IPS-NIHi7 (cell line): ENCODE measurements at regions not wholly inside any gene's neighbourhood (a gene's known extent, or its start where the extent isn't known, plus 50 kb on each side); places are given as distances from the start of the nearest gene placed in this dataset.

Source experiments
- DNase-seq: peaks from one replicate; pipeline ENCODE4 v3.0.0; 2012; ENCODE audit warnings: mixed read lengths; ENCODE audit errors: extremely low spot score

DNA sequence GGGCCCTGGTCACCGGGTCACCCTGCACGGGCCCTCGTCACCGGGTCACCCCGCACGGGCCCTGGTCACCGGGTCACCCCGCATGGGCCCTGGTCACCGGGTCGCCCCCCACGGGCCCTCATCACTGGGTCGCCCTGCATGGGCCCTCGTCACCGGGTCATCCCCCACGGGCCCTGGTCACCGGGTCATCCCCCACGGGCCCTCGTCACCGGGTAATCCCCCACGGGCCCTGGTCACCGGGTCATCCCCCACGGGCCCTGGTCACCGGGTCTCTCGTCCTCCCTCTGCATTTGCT lies 77.6 kb downstream of the RIPK4 start:
- DNase-seq = no peak

GRCh38 chr21:41687633-41688032 lies 79.2 kb downstream of the RIPK4 start:
- no peak for DNase-seq

DNA sequence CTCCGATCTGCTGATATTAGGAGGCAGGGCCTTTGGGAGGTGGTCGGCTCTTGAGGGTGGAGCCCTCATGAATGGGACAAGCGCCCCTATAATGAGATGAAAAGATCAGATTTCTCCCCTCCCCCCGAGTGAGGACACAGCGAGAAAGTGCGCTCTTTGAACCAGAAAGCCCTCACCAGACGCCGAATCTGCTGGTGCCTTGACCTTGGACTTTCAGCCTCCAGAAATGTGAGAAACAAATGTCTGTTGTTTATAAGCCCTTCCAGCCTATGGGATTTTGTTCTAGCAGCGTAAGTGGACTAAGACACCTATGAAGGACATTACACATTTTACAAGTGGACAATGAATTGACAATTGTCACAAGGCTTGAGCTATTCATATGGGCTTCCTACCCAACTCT lies 80.2 kb downstream of the RIPK4 start:
- no peak for DNase-seq

GRCh38 chr21:41685511-41686149 lies 81.2 kb downstream of the RIPK4 start:
- no peak for DNase-seq

DNA sequence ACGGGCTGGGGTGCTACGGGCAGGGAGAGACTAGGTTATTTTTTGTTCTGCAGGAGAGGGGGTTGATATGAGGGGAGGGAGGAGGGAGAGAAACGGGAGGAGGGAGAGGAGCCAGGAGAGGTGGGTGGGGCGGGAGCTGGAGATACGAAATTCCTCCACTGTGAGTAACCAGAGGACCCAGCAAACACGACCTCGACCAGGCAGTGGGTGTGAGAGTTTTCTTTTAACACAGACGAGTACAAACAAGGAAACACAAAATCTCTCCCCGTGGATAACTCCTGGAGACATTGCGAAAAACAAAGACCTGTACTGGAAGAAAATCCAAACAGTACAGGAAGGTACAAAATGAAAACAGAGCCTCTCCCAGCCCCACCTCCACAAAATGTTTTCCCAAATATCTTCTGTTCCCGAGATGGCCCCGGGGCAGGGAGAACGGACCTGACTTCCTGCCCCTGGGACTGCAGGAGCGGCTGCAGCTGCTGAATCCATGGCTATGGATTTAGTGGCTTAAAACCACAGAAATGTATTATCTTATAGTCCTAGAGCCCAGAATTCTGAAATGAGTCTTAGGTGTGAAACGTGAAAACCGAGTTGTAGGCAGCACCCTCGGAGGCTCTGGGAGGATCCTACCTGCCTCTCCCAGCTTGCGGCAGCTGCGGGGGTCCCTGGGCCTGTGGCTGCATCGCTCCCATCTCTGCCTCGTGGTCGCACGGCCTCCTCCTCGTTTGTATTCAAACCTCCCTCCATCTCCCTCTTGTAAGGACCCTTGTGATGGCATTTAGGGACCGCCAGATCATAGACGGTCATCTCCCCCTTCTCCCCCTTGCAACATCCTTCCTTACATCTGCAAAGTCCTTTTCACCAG lies 82.2 kb downstream of the RIPK4 start:
- peak; percentile 49 for DNase-seq

DNA sequence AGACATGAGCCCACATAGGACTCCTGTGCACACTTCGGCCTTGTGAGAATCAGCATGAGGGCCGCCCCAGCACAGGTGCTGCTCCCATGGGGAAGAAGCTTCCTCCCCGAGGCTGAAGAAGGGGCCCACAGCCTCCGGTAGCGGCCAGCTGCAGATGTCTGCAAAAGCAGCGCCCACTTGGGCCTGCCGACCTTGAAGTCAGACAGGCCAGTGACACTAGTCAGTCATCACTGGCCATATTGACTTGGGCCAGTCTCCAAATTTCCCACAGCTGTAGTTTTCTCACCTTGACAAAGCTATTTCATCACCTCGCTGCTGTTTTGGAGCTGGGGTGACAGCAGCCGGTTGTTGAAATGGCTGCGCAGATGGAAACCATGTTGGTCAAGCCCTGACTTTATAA lies 83.0 kb downstream of the RIPK4 start:
- DNase-seq = no peak

- DNase-seq = no peak
Observed at GRCh38 chr21:41682719-41683179, 84.1 kb downstream of the RIPK4 start.

DNA sequence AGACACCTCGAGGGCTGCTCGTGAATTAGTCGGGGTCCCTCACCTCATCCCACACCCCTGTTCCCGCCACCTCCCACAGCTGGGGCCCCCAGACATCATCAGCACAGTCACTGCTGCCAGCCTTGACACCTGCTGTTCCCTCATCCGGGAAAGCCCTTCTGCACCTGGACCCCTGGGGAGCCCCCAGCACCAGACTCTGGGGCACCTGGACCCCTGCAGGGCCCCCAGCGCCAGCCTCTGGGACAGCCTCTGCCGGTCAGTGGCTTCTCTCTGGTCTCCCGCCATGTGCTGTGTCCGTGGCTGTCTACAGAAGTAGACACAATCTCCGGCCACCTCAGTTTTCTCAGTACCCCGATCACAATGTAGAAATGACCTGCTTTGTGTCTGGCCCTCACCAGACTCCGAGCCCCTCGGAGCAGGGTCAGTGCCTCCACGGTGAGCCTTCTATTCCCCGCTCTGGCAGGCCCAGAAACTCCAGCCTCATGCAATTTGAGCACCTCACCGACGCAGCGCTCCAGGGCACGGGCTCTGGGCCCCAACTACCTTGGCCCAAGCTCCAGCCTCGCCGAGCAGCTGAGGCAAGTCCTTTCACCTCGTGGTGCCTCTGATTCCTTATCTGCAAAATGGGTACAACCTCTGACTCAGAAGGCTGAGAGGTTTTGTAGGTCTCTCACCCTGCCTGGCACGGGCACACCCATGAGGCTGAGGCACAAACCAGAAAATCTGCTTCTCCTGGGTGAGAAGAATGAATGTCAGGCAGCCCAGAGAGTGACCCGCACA lies 84.7 kb downstream of the RIPK4 start:
- no peak for DNase-seq

GRCh38 chr21:41681348-41681801 lies 85.5 kb downstream of the RIPK4 start:
- DNase-seq = no peak

DNA sequence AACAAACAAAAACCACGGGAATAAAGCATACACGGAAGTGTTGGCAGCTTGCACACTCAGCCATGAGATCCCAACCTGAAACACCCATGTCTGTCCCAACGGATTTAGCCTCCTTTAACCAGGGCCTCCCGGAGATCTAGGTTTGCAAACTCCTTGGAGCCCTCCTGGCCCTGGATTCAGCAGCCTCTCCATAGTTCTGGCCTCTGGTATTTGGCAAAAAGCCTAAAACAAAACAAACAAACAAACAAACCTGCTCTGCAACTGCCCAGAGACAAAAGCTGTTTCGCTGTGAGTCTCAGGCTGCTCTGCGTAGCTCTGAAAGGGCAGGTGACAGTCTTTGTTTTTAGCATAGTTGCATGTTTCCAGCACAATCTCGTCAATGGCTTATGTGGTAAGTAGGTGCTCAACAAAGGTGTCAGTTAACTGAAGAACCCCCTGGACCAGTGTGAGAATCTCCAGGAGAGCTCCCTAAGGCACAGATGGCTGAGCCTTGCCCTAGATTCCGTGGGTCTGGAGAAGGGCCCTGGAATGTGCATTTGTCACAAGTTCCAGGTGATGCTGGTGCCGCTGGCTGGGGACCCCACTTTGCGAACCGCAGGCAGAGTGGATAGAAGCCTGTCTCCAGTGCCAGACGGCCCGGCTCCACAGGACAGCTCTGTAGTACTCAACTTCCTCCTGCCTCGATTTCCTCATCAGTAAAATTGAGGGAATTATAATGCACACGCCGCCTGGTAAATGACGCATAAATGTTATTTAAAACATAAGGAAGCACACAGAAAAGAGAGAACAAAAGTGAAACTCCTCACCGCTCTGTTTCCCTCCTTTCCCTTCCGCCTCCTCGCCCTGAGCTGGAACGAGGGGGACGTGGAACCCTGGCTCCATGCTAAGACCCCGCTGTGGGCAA lies 86.2 kb downstream of the RIPK4 start:
- no peak for DNase-seq

DNA sequence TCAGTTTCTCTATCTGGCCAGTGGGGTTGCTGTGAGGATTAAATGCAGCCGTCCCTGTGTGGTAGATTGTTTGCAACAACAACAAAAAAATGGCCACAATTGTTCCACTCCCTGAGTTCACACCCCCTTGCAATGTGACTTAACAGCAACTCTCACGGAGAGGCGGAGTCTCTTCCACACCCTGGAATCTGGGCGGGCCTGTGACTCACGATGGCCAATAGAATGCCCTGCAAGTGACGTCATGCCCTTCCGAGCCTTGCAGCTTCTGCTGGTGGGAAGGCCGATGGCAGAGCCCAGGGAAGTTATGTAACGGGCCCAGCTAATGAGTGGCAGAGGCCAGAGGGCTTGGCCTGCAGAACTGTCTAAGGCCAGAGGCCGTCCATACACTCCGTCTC lies 87.9 kb downstream of the RIPK4 start:
- peak; percentile 92 for DNase-seq

- no peak for DNase-seq
Observed at GRCh38 chr21:41678016-41678923, 88.6 kb downstream of the RIPK4 start.

DNA sequence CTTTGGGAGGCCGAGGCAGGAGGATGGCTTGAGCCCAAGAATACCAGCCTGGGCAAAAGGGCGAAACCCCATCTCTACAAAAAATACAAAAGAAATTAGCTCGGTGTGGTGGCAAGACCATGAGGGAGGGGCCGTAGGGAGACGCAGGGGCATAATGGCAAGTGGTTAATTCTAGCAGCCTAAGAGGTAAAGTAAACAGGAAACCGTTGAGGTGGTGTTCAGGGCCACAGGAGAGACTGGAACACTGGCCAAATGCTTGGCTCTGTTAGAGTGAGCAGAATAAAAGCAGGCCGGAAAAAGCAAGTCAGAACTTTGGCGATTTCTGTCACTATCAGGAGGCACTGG lies 89.2 kb downstream of the RIPK4 start:
- DNase-seq = no peak

GRCh38 chr21:41676198-41676597 lies 90.7 kb downstream of the RIPK4 start:
- DNase-seq = no peak

DNA sequence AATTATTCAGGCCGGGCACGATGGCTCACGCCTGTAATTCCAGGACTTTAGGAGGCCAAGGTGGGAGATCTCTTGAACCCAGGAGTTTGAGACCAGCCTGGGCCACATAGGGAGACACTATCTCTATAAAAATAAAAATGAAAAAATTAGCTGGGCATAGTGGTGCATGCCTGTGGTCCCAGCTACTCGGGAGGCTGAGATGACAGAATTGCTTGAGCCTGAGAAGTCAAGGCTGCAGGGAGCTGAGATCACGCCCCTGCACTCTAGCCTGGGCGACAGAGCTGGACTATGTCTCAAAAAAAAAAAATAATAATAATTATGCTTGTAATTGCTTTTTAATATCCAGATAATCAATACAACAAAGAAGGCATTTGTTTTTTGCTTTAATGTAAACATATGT lies 91.3 kb downstream of the RIPK4 start:
- no peak for DNase-seq

DNA sequence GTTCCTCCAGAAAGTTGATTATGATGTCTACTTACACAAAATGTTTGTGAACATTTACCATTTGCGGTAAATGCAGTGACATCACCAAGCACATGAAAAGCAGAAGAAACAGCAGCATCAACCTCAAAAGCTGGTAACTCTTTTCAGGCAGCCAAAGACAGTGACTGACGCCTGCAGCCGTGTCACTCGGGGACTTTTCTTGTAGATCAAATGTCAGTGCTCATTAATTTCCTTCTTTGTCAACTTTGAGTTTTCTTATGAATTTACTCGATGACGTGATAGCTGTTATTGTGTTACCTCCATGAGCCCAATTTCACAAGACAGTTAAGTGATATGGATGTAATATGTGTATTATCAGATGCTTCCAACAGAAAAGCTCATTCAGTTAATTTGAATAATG lies 92.5 kb downstream of the RIPK4 start:
- DNase-seq = no peak

- DNase-seq = no peak
Observed at GRCh38 chr21:41673596-41674335, 93.1 kb downstream of the RIPK4 start.

DNA sequence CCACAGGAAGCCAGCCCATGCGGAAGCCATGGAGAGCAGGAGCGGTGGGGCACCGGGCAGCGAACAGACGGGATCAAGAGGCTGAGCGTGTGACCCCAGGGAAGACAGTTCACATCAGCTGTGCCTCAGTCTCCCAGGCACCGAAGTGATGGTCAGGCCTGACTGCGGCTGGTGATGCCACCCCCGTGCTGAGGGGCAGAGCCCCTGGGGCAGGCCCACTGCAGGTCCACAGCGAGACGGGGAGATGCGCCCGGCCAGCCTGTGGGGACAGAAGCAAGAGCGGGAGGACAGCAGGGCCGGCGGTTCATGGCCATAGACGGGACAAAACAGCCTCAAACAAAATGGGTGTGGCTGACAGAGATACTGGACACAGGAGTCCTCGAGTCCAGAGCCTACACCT lies 93.8 kb downstream of the RIPK4 start:
- no peak for DNase-seq

DNA sequence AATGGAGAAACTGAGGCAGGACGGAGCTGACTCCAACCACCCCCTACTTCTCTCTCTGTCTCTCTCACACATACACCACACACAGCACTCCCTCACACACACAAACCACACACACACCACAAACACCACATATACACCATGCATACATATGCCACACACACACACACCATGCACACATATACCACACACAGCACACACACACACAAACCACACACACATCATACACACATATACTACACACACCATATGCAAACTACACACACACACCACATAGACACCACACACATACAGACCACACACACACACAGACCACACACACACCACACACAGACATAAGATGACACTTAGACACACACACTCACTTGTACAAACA lies 94.3 kb downstream of the RIPK4 start:
- DNase-seq = no peak
